Endothelial cell of umbilical vein (primary cell): ENCODE measurements at regions not wholly inside any gene's neighbourhood (a gene's known extent, or its start where the extent isn't known, plus 50 kb on each side); places are given as distances from the start of the nearest gene placed in this dataset.

ENCODE experiments used
- BruUV-seq: library from RNA; stranded (reverse); fragments of 400-500 nt; replicated peaks from 2 replicates; lab custom pipeline; 2021; lab: Mats Ljungman, UMichigan
- CTCF ChIA-PET: fragments of 300-600, 350-600 bp; sonication (Branson Sonifier 250); formaldehyde crosslinking; loops from one replicate; lab custom pipeline; 2021; ENCODE audit warnings: antibody characterized with exemption, inconsistent platforms; lab: Charles Lee
- POLR2A ChIA-PET: fragments of 300-600, 350-600 bp; sonication (Branson Sonifier 250); formaldehyde crosslinking; loops from one replicate; lab custom pipeline; 2021; ENCODE audit warnings: antibody characterized with exemption, inconsistent platforms; lab: Charles Lee
- DNase-seq: peaks from one replicate; pipeline ENCODE4 v3.0.0-alpha.2; 2011; ENCODE audit warnings: low read depth, low spot score
- FAIRE-seq: peaks from 2 replicates; lab custom pipeline; 2011; peaks lifted over from hg19 to GRCh38; lab: Jason Lieb, UNC
- H2AFZ ChIP-seq: 2 replicates; pipeline ENCODE4 v1.6.0; 2012; ENCODE audit warnings: low read depth, low read length, control low read depth, inconsistent platforms
- H3K27ac ChIP-seq: 2 replicates; pipeline ENCODE4 v1.5.1; 2011; ENCODE audit warnings: low read depth, mild to moderate bottlenecking, control low read depth, low read length, moderate library complexity; ENCODE audit not compliant: insufficient read depth
- H3K27me3 ChIP-seq, 2 experiments: 2 replicates each; pipeline versions ENCODE4 v1.6.0 to v1.6.1; 2011; ENCODE audit warnings: low read length in 2 of 2, mixed read lengths in 1 of 2; ENCODE audit not compliant: control insufficient read depth in 2 of 2, insufficient read depth in 2 of 2
- H3K36me3 ChIP-seq, 2 experiments: 2 replicates in 1 of 2; 3 replicates in 1 of 2; pipeline ENCODE4 v1.5.1; 2011; ENCODE audit warnings: low read length in 2 of 2, mild to moderate bottlenecking in 1 of 2, moderate library complexity in 1 of 2; ENCODE audit not compliant: control insufficient read depth in 2 of 2, insufficient read depth in 2 of 2; ENCODE audit errors: extremely low read depth in 1 of 2
- H3K4me1 ChIP-seq: 3 replicates; pipeline ENCODE4 v1.5.1; 2011; ENCODE audit warnings: mild to moderate bottlenecking, low read length; ENCODE audit not compliant: control insufficient read depth, insufficient read depth; ENCODE audit errors: extremely low read depth
- H3K4me2 ChIP-seq: 2 replicates; pipeline ENCODE4 v1.6.1; 2011; ENCODE audit warnings: low read length, control low read depth, mixed read lengths; ENCODE audit not compliant: insufficient read depth
- H3K4me3 ChIP-seq, 3 experiments: fragments of 200-600 bp in 1 of 3; sonication (generic), shearing (Covaris generic) in 1 of 3; replicated peaks in 1 of 3; 2 replicates each; pipeline ENCODE4 v1.5.1; 2011 to 2016; ENCODE audit warnings: control low read depth in 3 of 3, low read length in 3 of 3, mild to moderate bottlenecking in 2 of 3, inconsistent platforms in 1 of 3, low read depth in 1 of 3, moderate library complexity in 1 of 3; ENCODE audit not compliant: insufficient read depth in 1 of 3
- H3K79me2 ChIP-seq: 2 replicates; pipeline ENCODE4 v1.6.0; 2012; ENCODE audit warnings: low read length, inconsistent platforms; ENCODE audit not compliant: control insufficient read depth, insufficient read depth
- H3K9ac ChIP-seq: replicated peaks from 2 replicates; pipeline ENCODE3; 2011; ENCODE audit warnings: low read length, control low read depth; ENCODE audit not compliant: insufficient read depth; ENCODE audit errors: extremely low read depth
- H3K9me1 ChIP-seq: replicated peaks from 3 replicates; pipeline ENCODE4 v1.6.0; 2011; ENCODE audit warnings: mild to moderate bottlenecking, low read length; ENCODE audit not compliant: control insufficient read depth, insufficient read depth; ENCODE audit errors: extremely low read depth
- H3K9me3 ChIP-seq: replicated peaks from 2 replicates; pipeline ENCODE4 v1.5.1; 2012; ENCODE audit warnings: low read length, inconsistent platforms; ENCODE audit not compliant: control insufficient read depth, insufficient read depth
- H4K20me1 ChIP-seq: replicated peaks from 2 replicates; pipeline ENCODE3; 2011; ENCODE audit warnings: mild to moderate bottlenecking, low read length; ENCODE audit not compliant: control insufficient read depth, insufficient read depth; ENCODE audit errors: extremely low read depth
- CTCF ChIP-seq, 2 donors: IDR thresholded peaks; 1 replicate in 1 of 2; 2 replicates in 1 of 2; pipeline ENCODE4 v1.5.1; 2011; ENCODE audit warnings: low read length in 2 of 2, mild to moderate bottlenecking in 2 of 2, moderate library complexity in 2 of 2, control low read depth in 1 of 2, inconsistent platforms in 1 of 2, low read depth in 1 of 2; ENCODE audit not compliant: insufficient read depth in 1 of 2; ENCODE audit errors: extremely low read depth in 1 of 2
- EZH2 ChIP-seq: IDR thresholded peaks from 2 replicates; pipeline ENCODE4 v1.6.1; 2012; ENCODE audit warnings: borderline replicate concordance, low read depth, mild to moderate bottlenecking, moderate library complexity, low read length, inconsistent platforms; ENCODE audit not compliant: severe bottlenecking
- FOS ChIP-seq: IDR thresholded peaks from 2 replicates; pipeline ENCODE4 v1.6.1; 2011; ENCODE audit warnings: mild to moderate bottlenecking, low read length, moderate library complexity, borderline replicate concordance; ENCODE audit not compliant: insufficient read depth
- GATA2 ChIP-seq: IDR thresholded peaks from 2 replicates; pipeline ENCODE4 v1.7.0; 2011; ENCODE audit warnings: low read depth, mild to moderate bottlenecking, moderate library complexity, mixed read lengths, low read length; ENCODE audit not compliant: insufficient read length, insufficient read depth
- JUN ChIP-seq: IDR thresholded peaks from 2 replicates; pipeline ENCODE4 v1.6.1; 2011; ENCODE audit warnings: borderline replicate concordance, low read depth; ENCODE audit not compliant: insufficient read length, insufficient read depth
- MAX ChIP-seq: IDR thresholded peaks from 2 replicates; pipeline ENCODE4 v1.6.1; 2011; ENCODE audit not compliant: insufficient read depth, insufficient read length
- MYC ChIP-seq: IDR thresholded peaks from one replicate; pipeline ENCODE4 v1.6.1; 2011; ENCODE audit warnings: mild to moderate bottlenecking, low read depth, low read length
- POLR2A ChIP-seq: IDR thresholded peaks from 2 replicates; pipeline ENCODE4 v1.6.1; 2012; ENCODE audit warnings: low read depth, mild to moderate bottlenecking, control low read depth, low read length
- POLR2AphosphoS5 ChIP-seq: IDR thresholded peaks from 2 replicates; pipeline ENCODE4 v1.6.1; 2012; ENCODE audit warnings: low read depth, mild to moderate bottlenecking, control low read depth, low read length, moderate library complexity; ENCODE audit not compliant: insufficient read depth
- dilution Hi-C: fragments of 300-500 bp; cut with MboI; formaldehyde crosslinking; loops from one replicate; pipeline ENCODE4 v1.15.0; 2019; ENCODE audit warnings: low sequenced_read_pairs; ENCODE audit not compliant: extremely low pct_ligation_motif_present
- intact Hi-C: fragments of 100-400 bp; cut with micrococcal nuclease; formaldehyde crosslinking; loops from one replicate; pipeline ENCODE4 v1.10.0; 2022

- no peak overlapping the region for H3K27ac ChIP-seq
- no TSS peak for BruUV-seq
- CTCF ChIA-PET: no interaction called here
- no peak for FAIRE-seq
- intact Hi-C loops (no loop called here), dilution Hi-C loops (no loop called here)
- no peaks in the 10 kb centered on the region for H3K36me3 ChIP-seq
- no peak for TF ChIP-seq POLR2A
- H3K4me1 ChIP-seq: no peaks in the 10 kb centered on the region
- H3K9ac ChIP-seq: no peak overlapping the region
- POLR2A ChIA-PET: no interaction called here
- H3K9me1 ChIP-seq: no peaks in the 10 kb centered on the region
- peaks cover 4% of the 10 kb centered on the region for H3K9me3 ChIP-seq
- H3K79me2 ChIP-seq: no peaks in the 10 kb centered on the region
- no peaks in the 10 kb centered on the region for H3K27me3 ChIP-seq
- H4K20me1 ChIP-seq: no peaks in the 10 kb centered on the region
- DNase-seq: no peak
- H3K4me2 ChIP-seq: no peak overlapping the region
- no peak overlapping the region for H3K4me3 ChIP-seq
- H2AFZ ChIP-seq: no peak overlapping the region
Observed at GRCh38 chr5:175286981-175287380, 157.0 kb downstream of the DRD1 start.

- dilution Hi-C loops: no loop called here
- FAIRE-seq: no peak
- no TSS peak for BruUV-seq
Observed at GRCh38 chr5:175285261-175285660, 158.7 kb downstream of the DRD1 start.

More at GRCh38 chr5:175285261-175285660, 158.7 kb downstream of the DRD1 start:
- ChIA-PET POLR2A (no interaction called here), CTCF (no interaction called here)
- TF ChIP-seq MAX: no peak
- TF ChIP-seq CTCF (IDR thresholded peaks at IDR 0.05; ENCODE audit: extremely low read depth in 1 of 2, insufficient read depth in 1 of 2, low read depth in 1 of 2, low read length in 2 of 2): no peak
- no peak for TF ChIP-seq FOS
- TF ChIP-seq POLR2AphosphoS5: no peak
- TF ChIP-seq MYC: no peak
- TF ChIP-seq EZH2: no peak
- TF ChIP-seq POLR2A: no peak
- TF ChIP-seq GATA2: no peak
- no peak for TF ChIP-seq JUN
- Histone ChIP-seq H3K9me1 (no peaks in the 10 kb centered on the region), H3K9ac (no peak overlapping the region), H3K9me3 (peaks cover 5% of the 10 kb centered on the region), H3K4me2 (no peak overlapping the region), H3K27me3 (no peaks in the 10 kb centered on the region), H3K79me2 (no peaks in the 10 kb centered on the region), H3K36me3 (no peaks in the 10 kb centered on the region), H3K4me3 (no peak overlapping the region), H2AFZ (no peak overlapping the region), H4K20me1 (no peaks in the 10 kb centered on the region), H3K4me1 (no peaks in the 10 kb centered on the region), H3K27ac (no peak overlapping the region)
- intact Hi-C loops: no loop called here
- DNase-seq: no peak
